Type B pancreatic cell (in vitro differentiated cells): ENCODE measurements at regions not wholly inside any gene's neighbourhood (a gene's known extent, or its start where the extent isn't known, plus 50 kb on each side); places are given as distances from the start of the nearest gene placed in this dataset.

Experiments
- DNase-seq: peaks from one replicate; pipeline ENCODE4 v3.0.0; 2021; ENCODE audit warnings: mixed read lengths; ENCODE audit not compliant: unreplicated experiment; ENCODE audit errors: extremely low spot score
- H3K27ac Mint-ChIP-seq: 2 replicates; pipeline ENCODE4 v1.8.0; 2021; ENCODE audit warnings: mild to moderate bottlenecking, mixed read lengths
- H3K27me3 Mint-ChIP-seq: 2 replicates; pipeline ENCODE4 v1.8.0; 2021; ENCODE audit warnings: mixed read lengths
- H3K36me3 Mint-ChIP-seq: 2 replicates; pipeline ENCODE4 v1.8.0; 2021; ENCODE audit warnings: mixed read lengths
- H3K4me1 Mint-ChIP-seq: one replicate; pipeline ENCODE4 v1.8.0; 2021; ENCODE audit warnings: mixed read lengths; ENCODE audit not compliant: unreplicated experiment
- H3K4me3 Mint-ChIP-seq: 2 replicates; pipeline ENCODE4 v1.8.0; 2021; ENCODE audit warnings: mild to moderate bottlenecking, mixed read lengths
- H3K9me3 Mint-ChIP-seq: 2 replicates; pipeline ENCODE4 v1.8.0; 2021; ENCODE audit warnings: mixed read lengths
- CTCF ChIP-seq: fragments of 200-600 bp; sonication (generic); conservative IDR thresholded peaks from 2 replicates; pipeline ENCODE4 v1.5.0; 2021; ENCODE audit warnings: antibody characterized with exemption, mild to moderate bottlenecking

DNA sequence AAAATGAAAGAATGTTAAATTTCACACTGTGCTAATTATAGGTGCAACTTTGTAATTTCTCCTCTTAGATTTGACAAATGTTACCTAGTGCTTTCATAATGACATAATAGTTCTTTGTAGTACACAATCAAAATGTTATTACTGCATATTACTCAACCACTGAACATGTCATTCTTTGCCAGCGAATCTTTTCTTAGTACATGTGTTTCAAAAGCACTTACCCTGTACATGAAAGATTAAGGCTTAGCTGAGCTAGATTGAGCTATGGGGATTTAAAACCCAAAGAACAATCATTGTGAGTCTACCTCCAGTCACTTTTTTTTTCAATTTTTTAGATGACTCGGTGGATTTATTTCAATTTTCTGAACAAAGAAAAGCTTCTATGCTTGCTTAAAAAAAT lies 123.5 kb upstream of the FERD3L start:
- Mint-ChIP-seq H3K36me3 (no peaks in the 10 kb centered on the region), H3K4me1 (no peaks in the 10 kb centered on the region), H3K9me3 (no peaks in the 10 kb centered on the region), H3K27ac (no peak overlapping the region), H3K27me3 (no peaks in the 10 kb centered on the region), H3K4me3 (no peak overlapping the region)
- TF ChIP-seq CTCF = no peak
- no peak for DNase-seq

DNA sequence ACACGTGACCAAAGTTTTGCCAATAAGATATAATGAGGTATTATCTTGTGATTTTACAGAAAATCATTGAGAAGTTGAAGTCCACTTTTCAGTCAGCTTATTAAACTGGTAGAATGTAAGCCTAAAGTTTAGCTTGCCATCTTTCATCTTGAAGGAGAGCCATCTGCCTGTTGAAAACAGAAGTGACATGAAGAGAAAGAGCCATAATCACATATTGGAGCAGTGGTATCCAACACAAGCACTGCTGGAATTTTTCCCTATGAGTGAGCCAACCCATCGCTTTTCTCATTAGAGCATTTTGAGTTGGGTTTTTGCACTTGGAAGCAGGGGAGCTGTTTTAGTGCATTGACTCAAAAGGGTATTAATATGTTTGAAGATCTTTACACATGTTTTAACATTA lies 117.6 kb upstream of the FERD3L start:
- no peaks in the 10 kb centered on the region for H3K9me3 Mint-ChIP-seq
- TF ChIP-seq CTCF = no peak
- H3K4me3 Mint-ChIP-seq = no peak overlapping the region

GRCh38 chr7:19249281-19249680 lies 104.1 kb upstream of the FERD3L start:
- no peak for TF ChIP-seq CTCF
- H3K9me3 Mint-ChIP-seq = peaks cover 4% of the 10 kb centered on the region
- no peaks in the 10 kb centered on the region for H3K36me3 Mint-ChIP-seq
- no peak overlapping the region for H3K27ac Mint-ChIP-seq
- no peaks in the 10 kb centered on the region for H3K27me3 Mint-ChIP-seq
- H3K4me1 Mint-ChIP-seq = no peaks in the 10 kb centered on the region
- DNase-seq = no peak
- H3K4me3 Mint-ChIP-seq = no peak overlapping the region

More for the DNA sequence above, 117.6 kb upstream of the FERD3L start:
- Mint-ChIP-seq H3K36me3 (no peaks in the 10 kb centered on the region), H3K4me1 (no peaks in the 10 kb centered on the region), H3K27ac (no peak overlapping the region), H3K27me3 (no peaks in the 10 kb centered on the region)
- no peak for DNase-seq

DNA sequence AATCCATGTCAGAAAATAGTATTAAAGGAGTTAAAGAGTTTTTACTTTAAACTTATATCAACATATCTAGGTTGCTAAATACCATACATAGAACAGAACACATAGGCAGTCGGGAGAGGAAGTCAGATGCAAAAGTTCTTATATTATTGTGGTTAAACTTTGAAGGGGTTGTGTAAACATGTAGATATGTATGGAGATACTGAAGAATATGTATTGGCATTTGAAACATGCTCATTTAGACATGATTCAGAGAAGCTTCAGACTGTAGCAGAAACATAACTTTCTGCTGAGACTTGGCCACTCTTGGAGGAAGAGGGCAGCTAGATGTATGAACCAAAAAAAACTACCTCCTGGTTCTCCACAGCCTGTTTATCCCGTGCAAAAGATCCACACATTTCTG lies 103.5 kb upstream of the FERD3L start:
- no peak for TF ChIP-seq CTCF
- no peak for DNase-seq
- H3K27me3 Mint-ChIP-seq = no peaks in the 10 kb centered on the region
- H3K9me3 Mint-ChIP-seq = no peaks in the 10 kb centered on the region
- no peak overlapping the region for H3K27ac Mint-ChIP-seq
- no peaks in the 10 kb centered on the region for H3K4me1 Mint-ChIP-seq
- H3K4me3 Mint-ChIP-seq = no peak overlapping the region
- no peaks in the 10 kb centered on the region for H3K36me3 Mint-ChIP-seq

DNA sequence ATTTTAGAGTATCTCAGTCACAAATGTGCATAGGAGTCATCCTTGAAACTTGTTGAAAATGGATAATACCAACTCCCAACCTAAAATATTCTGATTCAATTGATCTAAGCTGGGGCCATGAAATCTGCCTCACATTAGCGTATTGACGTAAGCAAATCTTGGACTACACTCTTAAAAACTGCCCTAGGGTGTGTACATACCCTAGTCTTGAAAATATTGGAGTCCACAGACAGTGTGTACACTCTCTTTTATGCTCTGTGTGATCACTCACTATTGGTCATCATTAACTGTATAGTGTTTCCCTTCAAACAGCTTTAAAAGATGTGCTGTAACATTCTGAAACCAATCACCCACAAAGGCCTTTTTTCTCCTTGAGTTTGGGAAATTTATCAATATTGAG lies 102.9 kb upstream of the FERD3L start:
- Mint-ChIP-seq H3K27ac (no peak overlapping the region), H3K27me3 (no peaks in the 10 kb centered on the region), H3K4me3 (no peak overlapping the region), H3K4me1 (no peaks in the 10 kb centered on the region), H3K9me3 (no peaks in the 10 kb centered on the region), H3K36me3 (no peaks in the 10 kb centered on the region)
- no peak for TF ChIP-seq CTCF
- no peak for DNase-seq

GRCh38 chr7:19247017-19247416 lies 101.8 kb upstream of the FERD3L start:
- H3K9me3 Mint-ChIP-seq = no peaks in the 10 kb centered on the region
- no peak for TF ChIP-seq CTCF
- H3K4me1 Mint-ChIP-seq = no peaks in the 10 kb centered on the region
- H3K4me3 Mint-ChIP-seq = no peak overlapping the region
- no peak overlapping the region for H3K27ac Mint-ChIP-seq
- no peaks in the 10 kb centered on the region for H3K27me3 Mint-ChIP-seq
- H3K36me3 Mint-ChIP-seq = no peaks in the 10 kb centered on the region
- DNase-seq = no peak
